Neural cell (in vitro differentiated cells): ENCODE measurements at regions not wholly inside any gene's neighbourhood (a gene's known extent, or its start where the extent isn't known, plus 50 kb on each side); places are given as distances from the start of the nearest gene placed in this dataset.

Source experiments
- CTCF ChIP-seq: fragments of 450-650 bp; IDR thresholded peaks from 2 replicates; pipeline ENCODE4 v1.5.1; 2014; ENCODE audit warnings: antibody characterized with exemption, mild to moderate bottlenecking, moderate library complexity; ENCODE audit not compliant: poor library complexity, severe bottlenecking
- EZH2 ChIP-seq: fragments of 200-600, 300-800 bp; shearing (Covaris generic), sonication (generic); IDR thresholded peaks from 2 replicates; pipeline ENCODE4 v1.6.1; 2014; ENCODE audit warnings: antibody characterized with exemption, low read length, borderline replicate concordance, mild to moderate bottlenecking; ENCODE audit not compliant: insufficient read depth, poor library complexity, severe bottlenecking
- RAD21 ChIP-seq: fragments of 450-650 bp; conservative IDR thresholded peaks from 2 replicates; pipeline ENCODE4 v1.6.1; 2014; ENCODE audit warnings: antibody characterized with exemption, mild to moderate bottlenecking, moderate library complexity

DNA sequence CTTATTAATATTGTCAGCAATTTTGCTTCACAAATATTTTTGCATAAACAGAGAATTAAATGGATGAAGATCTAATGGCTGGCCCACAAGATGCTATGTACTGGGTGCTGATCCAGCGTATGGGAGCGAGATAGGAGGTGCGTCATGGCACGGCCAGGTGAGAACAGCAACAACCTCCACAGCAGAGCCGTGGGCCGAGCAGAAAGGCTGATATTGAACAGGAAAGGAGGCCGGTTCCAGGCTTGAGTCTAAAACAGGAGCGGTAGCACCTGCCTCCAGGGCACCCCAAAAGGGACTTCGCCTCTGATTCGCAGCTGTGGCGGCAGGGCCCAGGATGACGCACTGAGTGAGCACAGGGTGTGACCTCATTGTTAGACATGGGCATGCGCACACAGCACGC is 1502.1 kb downstream of the TBC1D22A start:
- TF ChIP-seq CTCF (no peak), EZH2 (no peak), RAD21 (no peak)
